Mucosa of stomach (tissue), 1 donor: ENCODE measurements at regions not wholly inside any gene's neighbourhood (a gene's known extent, or its start where the extent isn't known, plus 50 kb on each side); places are given as distances from the start of the nearest gene placed in this dataset.

Source experiments
- H3K27me3 ChIP-seq: one replicate; pipeline ENCODE4 v1.7.0; 2013; ENCODE audit warnings: mild to moderate bottlenecking, low read length; ENCODE audit not compliant: control insufficient read depth, insufficient read depth
- H3K36me3 ChIP-seq: one replicate; pipeline ENCODE4 v1.7.0; 2013; ENCODE audit warnings: low read length; ENCODE audit not compliant: control insufficient read depth, insufficient read depth
- H3K4me1 ChIP-seq: one replicate; pipeline ENCODE4 v1.7.0; 2013; ENCODE audit warnings: mild to moderate bottlenecking, low read length; ENCODE audit not compliant: control insufficient read depth, insufficient read depth
- H3K4me3 ChIP-seq: one replicate; pipeline ENCODE4 v1.7.0; 2013; ENCODE audit warnings: low read length
- H3K9ac ChIP-seq: one replicate; pipeline ENCODE4 v1.7.0; 2013; ENCODE audit warnings: mild to moderate bottlenecking, low read length, moderate library complexity
- H3K9me3 ChIP-seq: one replicate; pipeline ENCODE4 v1.7.0; 2013; ENCODE audit warnings: mild to moderate bottlenecking, low read length, moderate library complexity; ENCODE audit not compliant: control insufficient read depth
- donor health status: Pancreatic carcinoma.

GRCh38 chr11:13221722-13222121 is 55.9 kb upstream of the BMAL1 start:
- H3K9me3 ChIP-seq: no peaks in the 10 kb centered on the region
- H3K4me3 ChIP-seq: no peak overlapping the region
- H3K9ac ChIP-seq: no peak overlapping the region
- H3K4me1 ChIP-seq: no peaks in the 10 kb centered on the region
- H3K36me3 ChIP-seq: no peaks in the 10 kb centered on the region
- H3K27me3 ChIP-seq: no peaks in the 10 kb centered on the region

- Histone ChIP-seq H3K9ac (no peak overlapping the region), H3K4me1 (no peaks in the 10 kb centered on the region), H3K27me3 (no peaks in the 10 kb centered on the region), H3K9me3 (no peaks in the 10 kb centered on the region), H3K36me3 (no peaks in the 10 kb centered on the region), H3K4me3 (no peak overlapping the region)
These were observed 55.3 kb upstream of the BMAL1 start for GRCh38 chr11:13222285-13222684.

- Histone ChIP-seq H3K36me3 (no peaks in the 10 kb centered on the region), H3K27me3 (no peaks in the 10 kb centered on the region), H3K9me3 (no peaks in the 10 kb centered on the region), H3K9ac (no peak overlapping the region), H3K4me3 (no peak overlapping the region), H3K4me1 (no peaks in the 10 kb centered on the region)
These were observed 54.5 kb upstream of the BMAL1 start for GRCh38 chr11:13223112-13223511.

- Histone ChIP-seq H3K36me3 (no peaks in the 10 kb centered on the region), H3K9ac (no peak overlapping the region), H3K9me3 (no peaks in the 10 kb centered on the region), H3K27me3 (no peaks in the 10 kb centered on the region), H3K4me1 (no peaks in the 10 kb centered on the region), H3K4me3 (no peak overlapping the region)
These were observed 53.3 kb upstream of the BMAL1 start for GRCh38 chr11:13224324-13224723.

- no peaks in the 10 kb centered on the region for H3K36me3 ChIP-seq
- no peaks in the 10 kb centered on the region for H3K27me3 ChIP-seq
- no peak overlapping the region for H3K4me3 ChIP-seq
- H3K9ac ChIP-seq: no peak overlapping the region
- no peaks in the 10 kb centered on the region for H3K9me3 ChIP-seq
- H3K4me1 ChIP-seq: no peaks in the 10 kb centered on the region
These were observed 52.3 kb upstream of the BMAL1 start for GRCh38 chr11:13225038-13226001.

GRCh38 chr11:13227676-13228255 is 49.8 kb upstream of the BMAL1 start:
- Histone ChIP-seq H3K4me1 (no peaks in the 10 kb centered on the region), H3K4me3 (no peak overlapping the region), H3K27me3 (no peaks in the 10 kb centered on the region), H3K9ac (no peak overlapping the region), H3K36me3 (no peaks in the 10 kb centered on the region), H3K9me3 (no peaks in the 10 kb centered on the region)
